ENCODE measurements at regions not wholly inside any gene's neighbourhood (a gene's known extent, or its start where the extent isn't known, plus 50 kb on each side); places are given as distances from the start of the nearest gene placed in this dataset.

DNA sequence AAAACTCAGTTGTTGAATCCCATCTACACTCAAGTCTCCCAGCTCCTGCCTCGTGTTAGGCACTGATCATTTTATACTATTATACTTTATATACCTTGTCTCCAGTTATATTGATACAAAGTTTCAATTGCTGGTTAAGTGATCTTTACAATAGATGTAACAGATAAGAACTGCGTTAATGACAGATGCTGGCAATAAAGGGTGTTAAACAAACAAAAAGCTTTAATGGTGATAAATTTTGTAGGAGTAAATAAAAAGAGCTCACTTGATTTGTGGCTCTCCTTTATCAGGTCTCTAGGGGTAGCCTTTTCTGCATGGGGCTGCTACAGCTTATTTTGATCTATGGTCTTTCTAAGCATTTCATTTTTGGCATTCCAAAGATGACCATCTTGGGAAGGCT, 106.9 kb upstream of the GAREM1 start:
- Histone ChIP-seq H3K4me1 (ENCODE audit: control insufficient read depth in 1 of 2, insufficient read depth in 2 of 2, low read length in 2 of 2) (no peaks in the 10 kb centered on the region), H3K27me3 (ENCODE audit: insufficient read depth, low read length) (peaks cover 36% of the 10 kb centered on the region), H3K9ac (ENCODE audit: low read length) (no peak overlapping the region), H3K9me3 (ENCODE audit: control insufficient read depth in 1 of 2, insufficient read depth in 1 of 2, low read depth in 1 of 2, low read length in 2 of 2) (no peaks in the 10 kb centered on the region), H2AFZ (ENCODE audit: low read depth, low read length, poor library complexity, severe bottlenecking) (no peak overlapping the region), H4K20me1 (ENCODE audit: insufficient read depth) (no peaks in the 10 kb centered on the region), H3K4me2 (ENCODE audit: low read length) (no peak overlapping the region), H3K9me2 (ENCODE audit: insufficient read depth) (no peaks in the 10 kb centered on the region), H3K4me3 (replicated peaks in 1 of 2; ENCODE audit: low read depth in 1 of 2, low read length in 2 of 2) (no peak overlapping the region), H3K79me2 (ENCODE audit: insufficient read depth, low read length) (no peaks in the 10 kb centered on the region), H3K27ac (ENCODE audit: low read depth, low read length) (no peak overlapping the region), H3K36me3 (ENCODE audit: control insufficient read depth in 1 of 2, insufficient read depth in 2 of 2, low read length in 2 of 2) (no peaks in the 10 kb centered on the region)
- RAD21 ChIA-PET (ENCODE audit: low non-redundant PET in 1 of 2, low total read pairs in 2 of 2, uncharacterized antibody in 2 of 2, unreplicated experiment in 2 of 2): no interaction called here
- no TSS peak for BruUV-seq (replicated peaks)
- POLR2A ChIA-PET: no interaction called here
- intact Hi-C loops (cut with micrococcal nuclease): no loop called here
- DNase-seq (ENCODE audit: low read depth, low spot score) (no peak), ATAC-seq (no peak)
- CTCF ChIA-PET: no interaction called here
- TF ChIP-seq SP1 (IDR thresholded peaks at IDR 0.05; ENCODE audit: low read depth) (no peak), FOSL1 (IDR thresholded peaks at IDR 0.05; ENCODE audit: low read depth) (no peak), EGR1 (IDR thresholded peaks at IDR 0.05; ENCODE audit: low read depth) (no peak), ZNF274 (IDR thresholded peaks at IDR 0.05; ENCODE audit: low read depth, low read length) (no peak), SIN3A (IDR thresholded peaks at IDR 0.05; ENCODE audit: low read depth) (no peak), RAD21 (IDR thresholded peaks at IDR 0.05; ENCODE audit: low read depth) (no peak), CEBPB (IDR thresholded peaks at IDR 0.05; ENCODE audit: low read depth) (no peak), JUND (IDR thresholded peaks at IDR 0.05) (no peak), EZH2phosphoT487 (IDR thresholded peaks at IDR 0.05; ENCODE audit: borderline replicate concordance) (no peak), POLR2A (IDR thresholded peaks at IDR 0.05; ENCODE audit: borderline replicate concordance, extremely low read depth, insufficient read depth, insufficient read length) (no peak), EZH2 (IDR thresholded peaks at IDR 0.05) (no peak), POLR2AphosphoS5 (IDR thresholded peaks at IDR 0.05; ENCODE audit: low read depth, low read length) (no peak), YY1 (IDR thresholded peaks at IDR 0.05; ENCODE audit: extremely low read depth, insufficient replicate concordance, low read depth, low read length) (no peak)
- TF ChIP-seq, protein P1, sequence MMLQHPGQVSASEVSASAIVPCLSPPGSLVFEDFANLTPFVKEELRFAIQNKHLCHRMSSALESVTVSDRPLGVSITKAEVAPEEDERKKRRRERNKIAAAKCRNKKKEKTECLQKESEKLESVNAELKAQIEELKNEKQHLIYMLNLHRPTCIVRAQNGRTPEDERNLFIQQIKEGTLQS (IDR thresholded peaks at IDR 0.05): no peak
- TF ChIP-seq, protein P2, sequence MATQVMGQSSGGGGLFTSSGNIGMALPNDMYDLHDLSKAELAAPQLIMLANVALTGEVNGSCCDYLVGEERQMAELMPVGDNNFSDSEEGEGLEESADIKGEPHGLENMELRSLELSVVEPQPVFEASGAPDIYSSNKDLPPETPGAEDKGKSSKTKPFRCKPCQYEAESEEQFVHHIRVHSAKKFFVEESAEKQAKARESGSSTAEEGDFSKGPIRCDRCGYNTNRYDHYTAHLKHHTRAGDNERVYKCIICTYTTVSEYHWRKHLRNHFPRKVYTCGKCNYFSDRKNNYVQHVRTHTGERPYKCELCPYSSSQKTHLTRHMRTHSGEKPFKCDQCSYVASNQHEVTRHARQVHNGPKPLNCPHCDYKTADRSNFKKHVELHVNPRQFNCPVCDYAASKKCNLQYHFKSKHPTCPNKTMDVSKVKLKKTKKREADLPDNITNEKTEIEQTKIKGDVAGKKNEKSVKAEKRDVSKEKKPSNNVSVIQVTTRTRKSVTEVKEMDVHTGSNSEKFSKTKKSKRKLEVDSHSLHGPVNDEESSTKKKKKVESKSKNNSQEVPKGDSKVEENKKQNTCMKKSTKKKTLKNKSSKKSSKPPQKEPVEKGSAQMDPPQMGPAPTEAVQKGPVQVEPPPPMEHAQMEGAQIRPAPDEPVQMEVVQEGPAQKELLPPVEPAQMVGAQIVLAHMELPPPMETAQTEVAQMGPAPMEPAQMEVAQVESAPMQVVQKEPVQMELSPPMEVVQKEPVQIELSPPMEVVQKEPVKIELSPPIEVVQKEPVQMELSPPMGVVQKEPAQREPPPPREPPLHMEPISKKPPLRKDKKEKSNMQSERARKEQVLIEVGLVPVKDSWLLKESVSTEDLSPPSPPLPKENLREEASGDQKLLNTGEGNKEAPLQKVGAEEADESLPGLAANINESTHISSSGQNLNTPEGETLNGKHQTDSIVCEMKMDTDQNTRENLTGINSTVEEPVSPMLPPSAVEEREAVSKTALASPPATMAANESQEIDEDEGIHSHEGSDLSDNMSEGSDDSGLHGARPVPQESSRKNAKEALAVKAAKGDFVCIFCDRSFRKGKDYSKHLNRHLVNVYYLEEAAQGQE (IDR thresholded peaks at IDR 0.05; ENCODE audit: low read depth): no peak
- TF ChIP-seq, protein P3, sequence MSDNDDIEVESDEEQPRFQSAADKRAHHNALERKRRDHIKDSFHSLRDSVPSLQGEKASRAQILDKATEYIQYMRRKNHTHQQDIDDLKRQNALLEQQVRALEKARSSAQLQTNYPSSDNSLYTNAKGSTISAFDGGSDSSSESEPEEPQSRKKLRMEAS (IDR thresholded peaks at IDR 0.05): no peak
- TF ChIP-seq, protein P4, sequence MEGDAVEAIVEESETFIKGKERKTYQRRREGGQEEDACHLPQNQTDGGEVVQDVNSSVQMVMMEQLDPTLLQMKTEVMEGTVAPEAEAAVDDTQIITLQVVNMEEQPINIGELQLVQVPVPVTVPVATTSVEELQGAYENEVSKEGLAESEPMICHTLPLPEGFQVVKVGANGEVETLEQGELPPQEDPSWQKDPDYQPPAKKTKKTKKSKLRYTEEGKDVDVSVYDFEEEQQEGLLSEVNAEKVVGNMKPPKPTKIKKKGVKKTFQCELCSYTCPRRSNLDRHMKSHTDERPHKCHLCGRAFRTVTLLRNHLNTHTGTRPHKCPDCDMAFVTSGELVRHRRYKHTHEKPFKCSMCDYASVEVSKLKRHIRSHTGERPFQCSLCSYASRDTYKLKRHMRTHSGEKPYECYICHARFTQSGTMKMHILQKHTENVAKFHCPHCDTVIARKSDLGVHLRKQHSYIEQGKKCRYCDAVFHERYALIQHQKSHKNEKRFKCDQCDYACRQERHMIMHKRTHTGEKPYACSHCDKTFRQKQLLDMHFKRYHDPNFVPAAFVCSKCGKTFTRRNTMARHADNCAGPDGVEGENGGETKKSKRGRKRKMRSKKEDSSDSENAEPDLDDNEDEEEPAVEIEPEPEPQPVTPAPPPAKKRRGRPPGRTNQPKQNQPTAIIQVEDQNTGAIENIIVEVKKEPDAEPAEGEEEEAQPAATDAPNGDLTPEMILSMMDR (IDR thresholded peaks at IDR 0.05 in 2 of 3, conservative IDR thresholded peaks at IDR 0.05 in 1 of 3; ENCODE audit: borderline replicate concordance in 1 of 3, insufficient read depth in 1 of 3, low read depth in 2 of 3, low read length in 2 of 3): no peak
- TF ChIP-seq, protein P5, sequence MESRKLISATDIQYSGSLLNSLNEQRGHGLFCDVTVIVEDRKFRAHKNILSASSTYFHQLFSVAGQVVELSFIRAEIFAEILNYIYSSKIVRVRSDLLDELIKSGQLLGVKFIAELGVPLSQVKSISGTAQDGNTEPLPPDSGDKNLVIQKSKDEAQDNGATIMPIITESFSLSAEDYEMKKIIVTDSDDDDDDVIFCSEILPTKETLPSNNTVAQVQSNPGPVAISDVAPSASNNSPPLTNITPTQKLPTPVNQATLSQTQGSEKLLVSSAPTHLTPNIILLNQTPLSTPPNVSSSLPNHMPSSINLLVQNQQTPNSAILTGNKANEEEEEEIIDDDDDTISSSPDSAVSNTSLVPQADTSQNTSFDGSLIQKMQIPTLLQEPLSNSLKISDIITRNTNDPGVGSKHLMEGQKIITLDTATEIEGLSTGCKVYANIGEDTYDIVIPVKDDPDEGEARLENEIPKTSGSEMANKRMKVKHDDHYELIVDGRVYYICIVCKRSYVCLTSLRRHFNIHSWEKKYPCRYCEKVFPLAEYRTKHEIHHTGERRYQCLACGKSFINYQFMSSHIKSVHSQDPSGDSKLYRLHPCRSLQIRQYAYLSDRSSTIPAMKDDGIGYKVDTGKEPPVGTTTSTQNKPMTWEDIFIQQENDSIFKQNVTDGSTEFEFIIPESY (IDR thresholded peaks at IDR 0.05; ENCODE audit: extremely low read depth, insufficient replicate concordance, low read length): no peak
